Nephron progenitor cell (in vitro differentiated cells): ENCODE measurements at regions not wholly inside any gene's neighbourhood (a gene's known extent, or its start where the extent isn't known, plus 50 kb on each side); places are given as distances from the start of the nearest gene placed in this dataset.

ENCODE experiments used
- DNase-seq: peaks from one replicate; pipeline ENCODE4 v3.0.0; 2021
- H3K27ac Mint-ChIP-seq: 2 replicates; pipeline ENCODE4 v1.8.0; 2021; ENCODE audit warnings: mild to moderate bottlenecking, moderate library complexity, mixed read lengths
- H3K27me3 Mint-ChIP-seq: 2 replicates; pipeline ENCODE4 v1.8.0; 2021; ENCODE audit warnings: mild to moderate bottlenecking, low read depth, mixed read lengths; ENCODE audit not compliant: poor library complexity
- H3K36me3 Mint-ChIP-seq: 2 replicates; pipeline ENCODE4 v1.8.0; 2021; ENCODE audit warnings: low read depth, mixed read lengths
- H3K4me1 Mint-ChIP-seq: 2 replicates; pipeline ENCODE4 v1.8.0; 2021; ENCODE audit warnings: mixed read lengths
- H3K4me3 Mint-ChIP-seq: 2 replicates; pipeline ENCODE4 v1.8.0; 2021; ENCODE audit warnings: mild to moderate bottlenecking, moderate library complexity, mixed read lengths
- H3K9me3 Mint-ChIP-seq: 2 replicates; pipeline ENCODE4 v1.8.0; 2021; ENCODE audit warnings: mild to moderate bottlenecking, moderate library complexity, mixed read lengths
- CTCF ChIP-seq: fragments of 200-600 bp; sonication (generic); IDR thresholded peaks from 2 replicates; pipeline ENCODE4 v1.5.0; 2021; ENCODE audit warnings: antibody characterized with exemption

DNA sequence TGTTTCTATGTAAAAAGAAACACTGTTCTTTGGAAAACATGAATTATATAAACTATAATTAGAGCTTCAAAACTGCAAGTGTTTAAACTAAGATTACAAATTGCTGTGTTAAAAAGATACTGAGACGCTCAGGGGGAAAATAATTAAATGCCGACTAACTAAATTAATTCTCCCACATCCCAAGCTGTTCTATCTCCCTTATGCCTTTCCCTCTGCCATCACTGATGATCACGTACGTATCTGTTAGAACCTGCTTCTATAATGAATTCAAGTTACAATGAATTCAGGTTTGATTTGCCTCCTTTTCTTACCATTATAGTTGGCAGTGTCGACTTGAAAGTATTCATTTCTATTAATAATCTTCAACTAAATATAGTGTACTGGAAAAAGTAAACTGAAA, 349.9 kb upstream of the CDH6 start:
- Mint-ChIP-seq H3K9me3 (no peaks in the 10 kb centered on the region), H3K27me3 (no peaks in the 10 kb centered on the region), H3K27ac (no peak overlapping the region), H3K36me3 (no peaks in the 10 kb centered on the region), H3K4me1 (peaks cover 5% of the 10 kb centered on the region), H3K4me3 (no peak overlapping the region)
- no peak for DNase-seq
- TF ChIP-seq CTCF = no peak

DNA sequence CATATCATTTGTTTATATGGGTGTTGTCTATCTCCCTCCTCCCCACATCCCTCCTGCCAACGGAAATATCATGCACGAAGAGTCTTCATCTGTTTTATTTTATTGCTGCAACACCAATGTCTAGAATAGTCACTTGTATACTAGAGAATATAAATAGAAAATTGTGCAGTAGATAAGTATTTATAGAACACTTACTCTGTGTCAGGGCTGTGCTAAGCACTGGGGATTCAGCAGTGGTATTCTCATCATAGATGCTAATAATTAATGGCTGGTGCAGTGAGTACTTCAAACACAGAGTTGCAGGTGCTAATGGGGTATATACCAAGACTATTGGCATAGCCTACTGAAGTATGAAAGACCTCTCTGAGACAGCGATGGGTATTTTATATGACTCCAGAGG, 353.5 kb upstream of the CDH6 start:
- H3K27ac Mint-ChIP-seq = no peak overlapping the region
- H3K27me3 Mint-ChIP-seq = no peaks in the 10 kb centered on the region
- no peak for DNase-seq
- no peak overlapping the region for H3K4me3 Mint-ChIP-seq
- H3K36me3 Mint-ChIP-seq = no peaks in the 10 kb centered on the region
- H3K4me1 Mint-ChIP-seq = peaks cover 5% of the 10 kb centered on the region
- H3K9me3 Mint-ChIP-seq = no peaks in the 10 kb centered on the region
- no peak for TF ChIP-seq CTCF

- Mint-ChIP-seq H3K27ac (no peak overlapping the region), H3K4me3 (no peak overlapping the region), H3K27me3 (no peaks in the 10 kb centered on the region), H3K4me1 (peaks cover 5% of the 10 kb centered on the region), H3K36me3 (no peaks in the 10 kb centered on the region), H3K9me3 (no peaks in the 10 kb centered on the region)
- no peak for DNase-seq
- TF ChIP-seq CTCF = no peak
Observed at GRCh38 chr5:30838936-30839496, 354.5 kb upstream of the CDH6 start.

GRCh38 chr5:30832519-30832918, 361.0 kb upstream of the CDH6 start:
- H3K9me3 Mint-ChIP-seq = peaks cover 8% of the 10 kb centered on the region
- no peak for DNase-seq
- H3K27me3 Mint-ChIP-seq = no peaks in the 10 kb centered on the region
- H3K27ac Mint-ChIP-seq = no peak overlapping the region
- no peak for TF ChIP-seq CTCF
- H3K4me1 Mint-ChIP-seq = no peaks in the 10 kb centered on the region
- no peak overlapping the region for H3K4me3 Mint-ChIP-seq
- no peaks in the 10 kb centered on the region for H3K36me3 Mint-ChIP-seq

GRCh38 chr5:30831605-30832004, 361.9 kb upstream of the CDH6 start:
- H3K9me3 Mint-ChIP-seq = peaks cover 8% of the 10 kb centered on the region
- H3K27me3 Mint-ChIP-seq = no peaks in the 10 kb centered on the region
- H3K27ac Mint-ChIP-seq = no peak overlapping the region
- no peak for DNase-seq
- TF ChIP-seq CTCF = no peak
- H3K4me1 Mint-ChIP-seq = no peaks in the 10 kb centered on the region
- H3K36me3 Mint-ChIP-seq = no peaks in the 10 kb centered on the region
- no peak overlapping the region for H3K4me3 Mint-ChIP-seq

DNA sequence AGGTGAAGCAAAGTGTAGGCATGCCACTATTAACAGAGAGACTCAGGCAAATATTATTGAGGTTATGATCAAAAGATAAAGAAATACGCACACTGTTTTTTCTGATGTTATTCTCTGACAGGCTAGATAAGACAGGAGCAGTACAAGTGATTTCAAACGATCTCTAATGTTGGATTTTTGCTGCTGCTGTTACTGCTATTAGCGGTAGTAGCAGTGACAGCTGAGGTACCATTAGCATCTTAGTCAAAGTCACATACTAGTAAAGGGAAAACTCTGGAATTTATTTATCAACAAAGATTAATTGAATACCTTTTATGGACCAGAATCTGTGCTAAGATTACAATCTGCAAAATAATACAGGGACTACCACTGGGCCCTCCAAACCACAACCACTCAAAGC, 362.4 kb upstream of the CDH6 start:
- no peaks in the 10 kb centered on the region for H3K27me3 Mint-ChIP-seq
- no peak overlapping the region for H3K4me3 Mint-ChIP-seq
- no peak overlapping the region for H3K27ac Mint-ChIP-seq
- no peak for TF ChIP-seq CTCF
- no peaks in the 10 kb centered on the region for H3K4me1 Mint-ChIP-seq
- DNase-seq = no peak
- peaks cover 8% of the 10 kb centered on the region for H3K9me3 Mint-ChIP-seq
- no peaks in the 10 kb centered on the region for H3K36me3 Mint-ChIP-seq
